HL-60 (cell line): ENCODE measurements at regions not wholly inside any gene's neighbourhood (a gene's known extent, or its start where the extent isn't known, plus 50 kb on each side); places are given as distances from the start of the nearest gene placed in this dataset.

Experiments used
- DNase-seq, 2 experiments: peaks; one replicate each; pipeline ENCODE4 v3.0.0-alpha.2; 2010 to 2020; ENCODE audit warnings: low read depth in 1 of 2, low spot score in 1 of 2
- H3K27ac ChIP-seq: fragments of 250-450 bp; sonication (Bioruptor Pico); replicated peaks from 2 replicates; pipeline ENCODE4 v1.5.1; 2020; ENCODE audit warnings: mild to moderate bottlenecking, moderate library complexity
- H3K27me3 ChIP-seq: fragments of 250-450 bp; sonication (Bioruptor Pico); 2 replicates; pipeline ENCODE4 v1.5.1; 2021; ENCODE audit warnings: mild to moderate bottlenecking, moderate library complexity; ENCODE audit not compliant: insufficient read depth, poor library complexity, severe bottlenecking
- H3K4me3 ChIP-seq: replicated peaks from 2 replicates; pipeline ENCODE4 v1.5.1; 2011; ENCODE audit warnings: mild to moderate bottlenecking, control low read depth, low read length; ENCODE audit not compliant: insufficient read depth
- GABPA ChIP-seq: IDR thresholded peaks from 2 replicates; pipeline ENCODE4 v1.6.1; 2012; ENCODE audit warnings: low read depth
- POLR2AphosphoS5 ChIP-seq: IDR thresholded peaks from 2 replicates; pipeline ENCODE4 v1.6.1; 2012; ENCODE audit warnings: low read depth
- SPI1 ChIP-seq: IDR thresholded peaks from 2 replicates; pipeline ENCODE4 v1.6.1; 2012; ENCODE audit warnings: low read depth, mild to moderate bottlenecking, borderline replicate concordance
- TF ChIP-seq, protein P1 (sequence below): IDR thresholded peaks from 2 replicates; pipeline ENCODE4 v1.6.1; 2012; ENCODE audit warnings: low read depth; ENCODE audit not compliant: insufficient replicate concordance
- TF ChIP-seq, protein P2 (sequence below): IDR thresholded peaks from one replicate; pipeline ENCODE4 v1.5.1; 2011; ENCODE audit warnings: low read length, control low read depth, inconsistent platforms; ENCODE audit not compliant: insufficient read depth

DNA sequence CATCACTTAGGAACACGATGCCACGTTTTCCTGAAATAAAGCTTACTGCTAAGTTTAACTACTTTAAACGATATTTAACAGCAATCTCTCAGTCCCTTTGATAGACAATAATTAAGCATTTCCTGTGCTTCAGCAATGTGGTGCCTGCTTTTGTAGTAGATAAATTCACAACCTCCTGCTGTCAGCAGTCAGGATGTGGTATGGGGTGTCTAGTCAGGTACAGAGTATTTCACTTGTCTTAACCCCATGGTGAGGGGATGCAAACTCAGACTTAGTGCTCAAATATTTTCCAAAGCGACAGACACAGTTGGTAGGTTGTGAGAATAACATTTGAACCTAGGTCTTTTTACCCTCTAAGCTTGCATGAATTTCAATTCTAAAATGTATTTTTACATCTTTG lies 526.2 kb upstream of the PFKP start:
- no peak overlapping the region for H3K4me3 ChIP-seq
- TF ChIP-seq, protein P1, sequence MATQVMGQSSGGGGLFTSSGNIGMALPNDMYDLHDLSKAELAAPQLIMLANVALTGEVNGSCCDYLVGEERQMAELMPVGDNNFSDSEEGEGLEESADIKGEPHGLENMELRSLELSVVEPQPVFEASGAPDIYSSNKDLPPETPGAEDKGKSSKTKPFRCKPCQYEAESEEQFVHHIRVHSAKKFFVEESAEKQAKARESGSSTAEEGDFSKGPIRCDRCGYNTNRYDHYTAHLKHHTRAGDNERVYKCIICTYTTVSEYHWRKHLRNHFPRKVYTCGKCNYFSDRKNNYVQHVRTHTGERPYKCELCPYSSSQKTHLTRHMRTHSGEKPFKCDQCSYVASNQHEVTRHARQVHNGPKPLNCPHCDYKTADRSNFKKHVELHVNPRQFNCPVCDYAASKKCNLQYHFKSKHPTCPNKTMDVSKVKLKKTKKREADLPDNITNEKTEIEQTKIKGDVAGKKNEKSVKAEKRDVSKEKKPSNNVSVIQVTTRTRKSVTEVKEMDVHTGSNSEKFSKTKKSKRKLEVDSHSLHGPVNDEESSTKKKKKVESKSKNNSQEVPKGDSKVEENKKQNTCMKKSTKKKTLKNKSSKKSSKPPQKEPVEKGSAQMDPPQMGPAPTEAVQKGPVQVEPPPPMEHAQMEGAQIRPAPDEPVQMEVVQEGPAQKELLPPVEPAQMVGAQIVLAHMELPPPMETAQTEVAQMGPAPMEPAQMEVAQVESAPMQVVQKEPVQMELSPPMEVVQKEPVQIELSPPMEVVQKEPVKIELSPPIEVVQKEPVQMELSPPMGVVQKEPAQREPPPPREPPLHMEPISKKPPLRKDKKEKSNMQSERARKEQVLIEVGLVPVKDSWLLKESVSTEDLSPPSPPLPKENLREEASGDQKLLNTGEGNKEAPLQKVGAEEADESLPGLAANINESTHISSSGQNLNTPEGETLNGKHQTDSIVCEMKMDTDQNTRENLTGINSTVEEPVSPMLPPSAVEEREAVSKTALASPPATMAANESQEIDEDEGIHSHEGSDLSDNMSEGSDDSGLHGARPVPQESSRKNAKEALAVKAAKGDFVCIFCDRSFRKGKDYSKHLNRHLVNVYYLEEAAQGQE = no peak
- TF ChIP-seq GABPA (no peak), POLR2AphosphoS5 (no peak), SPI1 (no peak)
- TF ChIP-seq, protein P2, sequence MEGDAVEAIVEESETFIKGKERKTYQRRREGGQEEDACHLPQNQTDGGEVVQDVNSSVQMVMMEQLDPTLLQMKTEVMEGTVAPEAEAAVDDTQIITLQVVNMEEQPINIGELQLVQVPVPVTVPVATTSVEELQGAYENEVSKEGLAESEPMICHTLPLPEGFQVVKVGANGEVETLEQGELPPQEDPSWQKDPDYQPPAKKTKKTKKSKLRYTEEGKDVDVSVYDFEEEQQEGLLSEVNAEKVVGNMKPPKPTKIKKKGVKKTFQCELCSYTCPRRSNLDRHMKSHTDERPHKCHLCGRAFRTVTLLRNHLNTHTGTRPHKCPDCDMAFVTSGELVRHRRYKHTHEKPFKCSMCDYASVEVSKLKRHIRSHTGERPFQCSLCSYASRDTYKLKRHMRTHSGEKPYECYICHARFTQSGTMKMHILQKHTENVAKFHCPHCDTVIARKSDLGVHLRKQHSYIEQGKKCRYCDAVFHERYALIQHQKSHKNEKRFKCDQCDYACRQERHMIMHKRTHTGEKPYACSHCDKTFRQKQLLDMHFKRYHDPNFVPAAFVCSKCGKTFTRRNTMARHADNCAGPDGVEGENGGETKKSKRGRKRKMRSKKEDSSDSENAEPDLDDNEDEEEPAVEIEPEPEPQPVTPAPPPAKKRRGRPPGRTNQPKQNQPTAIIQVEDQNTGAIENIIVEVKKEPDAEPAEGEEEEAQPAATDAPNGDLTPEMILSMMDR = no peak
- no peak overlapping the region for H3K27ac ChIP-seq
- H3K27me3 ChIP-seq = no peaks in the 10 kb centered on the region
- no peak for DNase-seq

- TF ChIP-seq POLR2AphosphoS5 (no peak), SPI1 (no peak), GABPA (no peak)
- TF ChIP-seq, protein P2 = no peak
- TF ChIP-seq, protein P1 = no peak
- no peak for DNase-seq
- Histone ChIP-seq H3K4me3 (no peak overlapping the region), H3K27me3 (no peaks in the 10 kb centered on the region), H3K27ac (no peak overlapping the region)
Observed at GRCh38 chr10:2529945-2530344, 537.4 kb upstream of the PFKP start.

DNA sequence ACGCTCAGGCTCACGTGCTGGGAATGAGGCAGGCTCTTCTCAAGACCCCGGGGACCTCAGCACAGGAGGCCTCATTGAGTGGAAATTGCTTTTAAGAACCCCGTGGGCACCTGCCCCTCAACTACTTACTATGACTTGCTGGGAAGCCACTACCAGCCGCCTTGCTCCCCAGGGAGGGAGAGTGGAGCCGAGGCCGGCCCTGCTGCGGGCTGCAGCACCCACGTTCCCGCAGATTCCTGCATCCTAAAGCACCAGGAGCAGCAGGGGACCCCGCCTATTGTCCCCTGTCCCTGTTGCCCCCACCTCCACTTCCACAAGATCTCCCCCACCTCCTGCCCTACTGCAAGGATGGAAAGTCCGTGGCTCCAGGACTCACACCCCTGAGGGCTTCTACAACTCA lies 541.6 kb upstream of the PFKP start:
- DNase-seq = no peak
- TF ChIP-seq GABPA (no peak), POLR2AphosphoS5 (no peak), SPI1 (no peak)
- TF ChIP-seq, protein P2 = no peak
- TF ChIP-seq, protein P1 = no peak
- H3K4me3 ChIP-seq = no peak overlapping the region

More for the DNA sequence above, 541.6 kb upstream of the PFKP start:
- Histone ChIP-seq H3K27me3 (no peaks in the 10 kb centered on the region), H3K27ac (no peak overlapping the region)
